GM13977 (cell line): ENCODE measurements at regions not wholly inside any gene's neighbourhood (a gene's known extent, or its start where the extent isn't known, plus 50 kb on each side); places are given as distances from the start of the nearest gene placed in this dataset.

Experiments used
- DNase-seq: peaks from one replicate; pipeline ENCODE4 v3.0.0; 2012; ENCODE audit warnings: low spot score
- CTCF ChIP-seq: IDR thresholded peaks from 2 replicates; pipeline ENCODE4 v1.5.1; 2012; ENCODE audit warnings: mild to moderate bottlenecking, control low read depth; ENCODE audit not compliant: insufficient read depth; ENCODE audit errors: extremely low read depth, missing control alignments
- in situ Hi-C: fragments of 300-500 bp; cut with MboI; formaldehyde crosslinking; loops from one replicate; pipeline ENCODE4 v1.12.0; 2022; ENCODE audit warnings: low sequenced_read_pairs, low pct_unique_long_range_greater_than_20kb, mixed read lengths, inconsistent platforms; ENCODE audit not compliant: unreplicated experiment

GRCh38 chr11:11107076-11107723, 245.8 kb downstream of the CSNK2A3 start:
- in situ Hi-C loops: no loop called here
- DNase-seq: no peak
- TF ChIP-seq CTCF: no peak

- in situ Hi-C loops: no loop called here
- DNase-seq: no peak
- TF ChIP-seq CTCF: no peak
Measured at GRCh38 chr11:11105361-11105760, 247.5 kb upstream of the ZBED5 start.

GRCh38 chr11:11095831-11096723, 238.2 kb upstream of the ZBED5 start:
- TF ChIP-seq CTCF: no peak
- in situ Hi-C loops: no loop called here
- no peak for DNase-seq

GRCh38 chr11:11090495-11090894, 232.6 kb upstream of the ZBED5 start:
- in situ Hi-C loops: no loop called here
- no peak for TF ChIP-seq CTCF
- no peak for DNase-seq

- TF ChIP-seq CTCF: no peak
- DNase-seq: no peak
- in situ Hi-C loops: no loop called here
Measured at GRCh38 chr11:11089805-11090204, 232.0 kb upstream of the ZBED5 start.

DNA sequence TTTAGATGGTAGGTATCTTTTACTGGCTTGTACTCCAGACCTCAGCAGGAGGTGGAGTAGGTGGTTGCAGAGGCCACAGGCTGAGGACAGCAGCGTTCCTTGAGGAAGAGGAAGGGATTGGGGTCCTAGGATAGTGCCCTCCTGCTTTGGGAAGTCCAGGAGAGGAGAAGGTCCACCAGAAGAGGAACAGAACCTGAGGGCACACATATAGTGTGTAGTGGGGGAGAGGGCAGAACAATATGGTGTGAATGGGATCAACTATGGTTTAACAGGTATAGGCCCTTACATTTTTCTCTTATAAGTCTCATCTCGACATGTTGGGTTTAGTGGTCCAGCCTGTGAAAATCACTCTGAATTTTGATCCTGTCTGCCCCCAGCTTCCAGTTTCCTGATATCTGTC, 229.1 kb upstream of the ZBED5 start:
- no peak for DNase-seq

More for the DNA sequence above, 229.1 kb upstream of the ZBED5 start:
- TF ChIP-seq CTCF: no peak
- in situ Hi-C loops: no loop called here
